Inflammatory macrophage (primary cell): ENCODE measurements at regions not wholly inside any gene's neighbourhood (a gene's known extent, or its start where the extent isn't known, plus 50 kb on each side); places are given as distances from the start of the nearest gene placed in this dataset.
A peak's percentile ranks its signal among the peaks of the same experiment; 100 is the strongest.
"Not testable (repeated sequence)": the region's sequence is repeated elsewhere in the genome, so short reads cannot be mapped to it uniquely, and the experiment has no call there.

Experiments used
- DNase-seq, 2 donors: peaks; one replicate each; pipeline ENCODE4 v3.0.0-alpha.2; 2020 to 2022

DNA sequence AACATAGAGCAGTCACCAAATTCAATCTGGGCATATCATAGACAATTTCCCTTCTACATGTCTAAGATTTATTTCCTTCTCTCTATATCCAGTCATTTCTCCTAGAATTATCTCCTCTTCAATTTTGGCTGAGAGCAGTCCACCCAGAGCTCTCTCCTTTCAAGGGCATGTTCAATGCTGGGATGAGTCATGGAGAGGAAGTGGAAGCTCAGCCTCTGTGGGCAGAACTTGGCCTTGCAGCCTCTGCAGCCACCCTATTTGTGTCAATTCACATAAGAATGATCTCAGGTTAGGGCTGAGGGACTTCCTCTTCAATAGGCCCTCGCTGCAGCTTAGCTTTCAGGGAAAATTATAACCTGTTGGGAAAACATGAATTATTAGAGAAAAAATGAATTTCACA lies 560.8 kb downstream of the POM121L12 start:
- peak in 1 of 2 donors; percentile 8 for DNase-seq

DNA sequence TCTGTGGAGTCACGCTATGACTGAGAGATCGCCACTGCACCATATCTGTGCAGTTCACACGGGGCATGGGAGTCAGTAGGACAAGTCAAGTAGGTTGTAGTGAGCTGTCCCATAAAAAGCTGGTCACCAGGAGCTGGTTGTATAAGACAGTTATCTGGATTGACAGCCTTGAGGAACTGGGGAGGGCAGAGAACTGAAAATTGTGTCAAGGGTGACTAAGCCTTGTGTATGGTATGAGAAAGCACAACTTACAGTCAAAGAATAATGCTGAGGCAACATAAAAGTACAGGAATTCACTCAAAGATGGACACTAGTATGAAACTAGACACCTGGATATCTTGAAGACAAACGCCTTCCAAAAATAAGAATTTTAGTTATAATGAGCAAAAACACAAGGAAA lies 564.9 kb downstream of the POM121L12 start:
- no peak for DNase-seq

DNA sequence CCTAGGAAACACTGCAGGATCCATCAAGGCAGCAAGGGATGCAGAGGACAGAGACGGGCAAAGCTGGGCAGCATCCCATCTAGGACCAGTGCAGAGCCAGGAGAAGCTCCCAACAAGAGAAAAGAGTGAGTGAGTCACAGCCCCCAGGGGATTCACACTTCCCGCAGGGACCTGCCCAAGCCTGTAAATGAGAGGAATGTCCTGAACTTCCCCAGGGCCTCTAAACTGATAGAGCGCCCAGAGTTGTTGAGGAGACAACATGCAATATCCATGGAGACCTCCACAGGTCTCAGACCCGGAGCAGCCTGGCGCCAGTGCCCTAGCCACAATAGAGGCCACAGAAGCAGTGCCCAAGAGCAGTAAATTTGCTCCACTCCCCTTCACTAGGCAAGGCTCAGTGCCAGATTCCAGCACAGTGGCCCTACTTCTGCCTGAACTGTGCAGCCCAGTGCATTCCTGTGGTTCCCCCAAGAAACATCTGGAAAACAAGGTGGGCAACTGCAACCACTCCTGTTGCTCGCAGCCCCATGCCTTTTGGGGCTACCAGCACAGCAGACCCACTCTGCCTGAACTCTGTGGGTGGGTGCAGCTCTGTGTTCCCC lies 567.5 kb downstream of the POM121L12 start:
- DNase-seq: no peak

DNA sequence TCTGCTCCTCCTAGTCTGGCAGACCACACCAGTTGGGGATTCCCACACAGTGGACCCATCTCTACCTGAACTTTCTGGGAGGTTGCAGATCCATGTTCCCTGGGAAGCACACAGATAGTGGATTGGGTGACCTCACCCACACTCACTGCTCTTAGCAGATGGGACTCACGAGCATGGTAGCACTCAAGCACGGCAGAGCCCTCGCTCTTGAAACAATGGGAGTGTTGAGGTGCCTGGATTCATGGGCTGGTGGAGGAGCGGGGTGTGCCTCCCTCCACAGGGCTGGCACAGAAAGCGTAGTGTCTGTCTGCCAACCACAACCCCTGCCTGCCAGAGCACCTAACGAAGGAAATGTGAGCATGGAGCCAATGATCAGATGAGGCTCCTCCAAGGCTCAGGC lies 568.0 kb downstream of the POM121L12 start:
- DNase-seq: no peak

DNA sequence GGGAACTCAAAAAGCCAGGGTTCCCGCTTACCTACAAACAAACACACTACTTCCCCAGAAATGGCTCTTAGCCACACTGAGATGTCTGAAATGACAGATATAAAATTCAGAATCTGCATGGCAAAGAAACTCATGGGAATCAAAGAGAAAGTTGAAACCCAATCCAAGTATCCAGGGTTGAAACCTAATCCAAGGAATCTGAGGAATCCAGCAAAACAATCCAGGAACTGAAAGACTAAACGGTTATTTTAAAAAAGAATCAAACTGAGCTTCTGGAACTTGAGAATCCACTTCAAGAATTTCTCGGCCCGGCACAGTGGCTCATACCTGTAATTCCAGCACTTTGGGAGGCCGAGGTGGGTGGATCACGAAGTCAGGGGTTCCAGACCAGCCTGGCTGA lies 568.8 kb downstream of the POM121L12 start:
- no peak for DNase-seq

DNA sequence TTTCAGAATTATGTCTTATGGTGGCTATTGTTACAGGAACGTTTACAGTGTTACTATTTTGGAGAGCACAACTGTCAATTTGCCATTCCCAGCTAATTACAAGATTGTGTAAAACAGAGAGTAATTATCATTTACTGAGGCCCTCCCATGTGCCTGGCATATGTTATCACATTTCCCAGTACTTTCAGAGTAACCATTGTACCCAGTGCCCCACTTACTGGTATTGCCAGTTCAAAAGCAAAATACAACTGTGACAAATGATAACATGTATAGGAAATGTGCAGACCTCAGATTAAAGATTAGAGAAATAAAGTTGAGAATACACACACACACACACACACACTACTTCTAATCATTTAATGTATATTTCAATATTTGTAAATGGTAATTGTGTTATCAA lies 572.5 kb downstream of the POM121L12 start:
- DNase-seq: no peak

DNA sequence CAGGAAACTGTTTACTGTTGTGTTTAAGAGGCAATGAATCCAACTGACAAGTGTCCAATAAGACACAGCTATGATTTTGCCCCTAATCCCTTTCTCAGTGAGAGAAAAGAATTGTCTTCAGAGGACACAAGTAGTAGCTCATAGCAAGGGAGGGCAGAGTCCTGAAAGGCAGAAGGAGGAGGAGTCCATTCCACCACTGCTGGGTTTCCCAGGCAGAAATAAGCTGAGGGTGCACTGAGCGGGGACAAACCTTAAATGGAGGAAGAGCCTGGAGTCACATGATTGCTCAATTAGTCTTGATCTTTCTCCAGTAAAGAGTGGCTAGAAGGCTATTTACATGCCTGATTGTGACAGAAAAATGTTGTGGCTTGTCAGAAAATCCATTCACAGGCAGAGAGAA lies 573.8 kb downstream of the POM121L12 start:
- DNase-seq: no peak

DNA sequence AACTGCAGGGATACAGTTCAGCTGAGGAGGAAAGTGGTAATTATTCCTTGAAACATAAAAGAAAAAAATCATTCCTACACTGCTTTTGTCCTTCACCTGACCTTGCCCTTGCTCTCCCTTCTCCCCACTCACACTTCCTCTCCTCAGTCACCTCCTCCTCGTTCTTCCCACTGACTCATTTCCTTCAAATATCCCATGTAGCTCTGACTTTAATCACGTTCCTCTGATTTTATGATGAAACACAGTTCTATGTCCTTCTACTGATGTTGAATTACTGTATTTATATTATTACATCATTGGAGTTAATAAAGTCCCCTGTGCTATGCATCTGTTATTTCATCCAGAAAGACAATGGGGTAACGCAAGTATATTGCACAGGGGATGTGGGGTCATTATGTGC lies 575.6 kb downstream of the POM121L12 start:
- no peak for DNase-seq

DNA sequence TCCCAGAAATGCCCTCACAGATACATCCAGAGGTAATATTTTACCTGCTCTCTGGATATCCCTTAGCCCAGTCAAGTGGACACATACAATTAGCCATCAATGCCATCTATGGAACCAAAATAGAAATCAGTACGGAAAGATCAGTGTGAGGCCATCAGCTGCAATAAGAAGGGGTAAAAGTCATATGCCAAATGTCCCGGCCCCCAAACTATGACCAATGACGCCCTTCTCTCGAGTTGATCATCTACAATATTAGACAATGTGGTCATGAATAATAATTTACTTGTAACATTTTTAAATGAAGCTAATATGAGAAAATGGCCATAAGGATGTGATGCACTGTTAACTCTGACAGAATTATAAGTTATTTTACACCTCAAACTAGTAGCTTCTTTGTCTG lies 588.9 kb downstream of the POM121L12 start:
- DNase-seq: no peak

DNA sequence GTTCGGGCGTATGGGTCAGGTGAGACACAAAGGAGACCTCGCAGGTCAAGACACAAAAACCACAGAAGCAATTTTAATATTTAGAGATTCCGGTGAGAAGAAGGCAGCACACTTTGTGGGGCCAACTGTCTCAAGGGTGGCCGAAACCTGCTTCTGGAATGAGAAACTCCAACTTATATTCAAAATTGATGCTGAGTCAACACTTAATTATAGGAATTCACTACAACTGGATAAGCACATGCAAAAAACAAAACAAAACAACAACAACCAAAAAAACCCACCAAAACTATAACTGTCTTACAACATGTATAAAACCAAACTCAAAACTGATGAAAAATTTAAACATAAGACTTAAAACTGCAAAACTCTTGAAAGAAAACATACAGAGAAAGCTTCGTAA lies 593.3 kb downstream of the POM121L12 start:
- DNase-seq: no peak

DNA sequence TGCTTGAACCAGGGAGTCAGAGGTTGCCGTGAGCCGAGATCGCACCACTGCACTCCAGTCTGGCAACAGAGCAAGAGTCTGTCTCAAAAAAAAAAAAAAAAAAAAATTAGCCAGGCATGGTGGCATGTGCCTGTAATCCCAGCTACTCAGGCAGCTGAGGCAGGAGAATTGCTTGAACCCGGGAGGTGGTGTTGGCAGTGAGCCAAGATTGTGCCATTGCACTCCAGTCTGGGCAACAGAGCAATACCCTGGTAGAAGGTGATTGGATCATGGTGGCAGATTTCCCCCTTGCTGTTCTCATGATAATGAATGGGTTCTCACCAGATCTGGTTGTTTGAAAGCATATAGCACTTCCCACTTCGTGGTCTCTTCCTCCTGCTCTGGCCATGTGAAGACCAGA lies 599.8 kb downstream of the POM121L12 start:
- DNase-seq: not testable (repeated sequence)

DNA sequence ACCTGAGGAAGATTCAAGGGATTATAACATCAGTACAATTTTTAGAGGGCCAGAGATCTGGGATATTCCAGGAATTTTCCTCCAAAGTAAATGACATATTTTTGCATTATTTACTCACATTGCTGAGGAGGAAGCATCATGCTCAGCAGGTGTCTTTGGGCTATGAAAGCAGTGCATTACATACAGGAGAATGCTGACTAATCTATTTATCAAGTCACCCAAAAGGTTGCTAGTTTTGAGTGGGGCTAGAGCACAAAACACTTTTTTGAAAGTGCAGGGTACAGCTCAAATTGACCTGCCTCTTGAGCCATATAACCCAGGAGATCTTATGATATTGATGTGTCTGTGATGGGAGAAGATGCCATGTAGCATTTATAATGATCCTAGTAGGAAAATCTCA lies 603.1 kb downstream of the POM121L12 start:
- DNase-seq: no peak

DNA sequence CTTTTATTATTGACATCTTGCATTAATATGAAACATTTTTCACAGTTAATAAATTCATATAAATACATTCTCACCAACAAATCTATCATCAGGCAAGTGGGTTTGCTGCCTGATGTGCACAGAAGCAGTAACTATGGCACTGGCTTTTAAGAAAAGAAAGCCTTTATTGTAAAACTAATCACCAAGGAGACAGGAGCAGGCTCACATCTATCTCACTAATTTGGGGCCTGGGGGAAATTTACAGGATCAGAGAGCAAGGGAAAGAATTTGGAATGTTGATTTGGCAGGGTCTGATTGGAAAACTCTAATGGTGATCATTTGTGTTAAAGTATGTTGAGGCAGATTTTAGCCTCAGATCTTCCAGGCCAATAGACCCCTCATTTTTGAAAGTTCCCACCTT lies 605.7 kb downstream of the POM121L12 start:
- DNase-seq: no peak

DNA sequence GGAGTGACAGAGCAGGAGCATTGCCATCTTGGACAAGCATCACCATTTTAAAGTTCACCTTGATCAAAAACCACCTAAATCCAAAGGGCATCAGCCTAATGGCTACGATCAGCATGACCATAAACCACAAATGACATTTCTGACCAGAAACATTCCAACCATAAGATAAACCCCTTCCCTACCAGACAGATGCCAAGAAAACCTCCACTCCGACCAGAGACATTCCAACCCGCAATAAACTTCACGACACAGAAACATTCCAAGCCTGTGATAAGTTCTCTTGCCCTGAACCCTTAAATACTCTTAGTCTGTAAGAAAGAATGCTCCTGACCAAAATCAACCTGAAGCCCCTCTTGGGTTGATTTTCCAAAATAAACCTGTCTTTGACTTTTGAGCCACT lies 606.9 kb downstream of the POM121L12 start:
- DNase-seq: no peak

DNA sequence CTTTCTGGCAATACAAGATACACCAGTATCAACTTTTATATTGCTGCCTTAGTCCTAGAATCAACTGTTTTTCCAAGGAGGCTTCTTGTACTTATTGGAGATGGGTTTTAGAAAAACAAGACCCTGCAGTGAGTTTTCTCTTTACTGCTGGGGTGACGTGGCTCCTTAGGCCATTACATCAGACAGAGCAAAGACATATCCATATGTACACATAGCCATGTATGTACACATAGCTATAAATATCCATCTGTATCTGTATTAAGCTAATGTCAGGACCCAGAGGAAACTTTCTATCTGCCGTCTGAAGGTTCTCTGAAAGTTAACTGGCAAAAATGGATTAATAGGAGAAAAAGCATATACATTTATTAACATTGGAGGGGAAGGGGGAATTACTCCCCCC lies 607.4 kb downstream of the POM121L12 start:
- no peak for DNase-seq

DNA sequence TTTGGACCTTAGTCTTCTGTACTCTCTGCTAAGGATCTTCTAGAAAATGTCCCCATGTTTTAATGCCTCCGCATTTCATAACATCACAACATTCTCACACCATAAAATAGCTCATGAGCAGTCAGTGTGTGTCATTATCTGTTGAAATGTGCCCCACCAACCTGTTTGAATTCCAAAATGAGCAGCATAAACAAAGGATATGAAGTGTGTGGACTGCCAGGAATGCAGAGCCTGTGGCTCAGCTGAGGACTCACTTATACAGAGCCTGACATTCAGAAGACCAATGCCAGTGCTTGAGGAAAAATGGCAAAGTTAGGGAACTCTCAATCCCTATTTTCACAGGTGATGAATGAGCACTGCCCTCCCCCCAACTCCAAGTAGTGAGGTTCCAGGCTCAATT lies 621.4 kb downstream of the POM121L12 start:
- DNase-seq: no peak

DNA sequence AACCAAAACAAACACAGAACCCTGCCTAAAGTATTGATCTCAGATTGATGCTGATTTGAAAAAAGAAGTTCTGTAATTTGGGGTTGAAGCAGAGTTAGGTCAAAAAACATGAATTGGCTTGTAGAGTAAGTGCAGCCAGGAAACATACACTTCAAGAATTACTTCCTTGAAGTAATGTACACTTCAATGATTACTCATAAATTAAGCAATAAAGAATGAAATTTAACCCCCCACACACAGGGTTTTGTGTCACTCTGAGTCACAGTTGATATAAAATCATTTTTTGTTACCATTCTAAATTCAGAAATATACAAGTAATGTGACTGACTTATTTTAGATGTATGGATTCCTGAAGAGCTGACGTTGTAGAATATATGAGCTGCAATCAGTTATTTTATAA lies 622.2 kb downstream of the POM121L12 start:
- DNase-seq: no peak

DNA sequence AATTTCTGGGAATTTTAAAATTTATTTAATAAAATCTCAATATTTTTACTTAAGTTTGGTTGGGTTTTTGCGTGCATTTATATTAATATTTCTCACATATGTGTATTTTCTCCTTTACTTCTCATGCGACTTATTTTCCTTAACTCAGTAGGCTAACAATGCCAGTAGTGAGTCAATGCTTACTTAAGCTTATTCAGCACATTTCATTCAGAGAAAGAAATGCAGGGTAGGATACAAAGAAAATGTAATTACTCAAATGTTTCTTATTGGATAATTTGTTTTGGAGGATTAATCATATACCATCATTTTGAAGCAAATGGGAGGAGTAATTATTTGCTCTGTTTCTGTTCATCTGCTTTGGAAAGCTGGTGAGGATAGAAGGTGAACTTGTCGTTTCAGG lies 623.5 kb downstream of the POM121L12 start:
- no peak for DNase-seq

DNA sequence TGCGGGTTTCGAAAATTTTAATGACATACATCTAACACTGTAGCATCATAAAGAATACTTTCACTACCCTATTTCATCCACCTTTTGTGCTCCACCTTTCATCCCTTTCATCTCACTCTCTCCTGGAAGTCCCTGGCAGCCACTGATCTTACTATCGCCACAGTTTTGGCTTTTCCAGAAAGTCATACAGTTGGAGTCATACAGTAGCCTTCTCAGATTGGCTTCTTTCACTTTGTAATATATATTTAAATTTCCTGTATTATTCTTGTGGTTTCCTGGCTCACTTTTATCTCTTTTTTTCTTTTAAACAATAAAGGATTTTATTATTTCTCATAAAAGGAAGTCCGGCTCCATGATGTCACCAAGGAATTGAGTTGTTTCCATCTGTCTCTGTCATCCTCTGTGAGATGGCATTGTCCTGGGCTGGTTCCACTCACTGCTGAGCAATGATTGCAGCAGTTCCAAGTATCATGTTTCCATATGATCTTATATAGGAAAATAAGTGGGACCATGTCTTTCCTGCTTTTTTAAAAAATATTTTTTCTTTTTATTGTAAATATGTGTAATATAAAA lies 626.3 kb downstream of the POM121L12 start:
- DNase-seq: no peak

DNA sequence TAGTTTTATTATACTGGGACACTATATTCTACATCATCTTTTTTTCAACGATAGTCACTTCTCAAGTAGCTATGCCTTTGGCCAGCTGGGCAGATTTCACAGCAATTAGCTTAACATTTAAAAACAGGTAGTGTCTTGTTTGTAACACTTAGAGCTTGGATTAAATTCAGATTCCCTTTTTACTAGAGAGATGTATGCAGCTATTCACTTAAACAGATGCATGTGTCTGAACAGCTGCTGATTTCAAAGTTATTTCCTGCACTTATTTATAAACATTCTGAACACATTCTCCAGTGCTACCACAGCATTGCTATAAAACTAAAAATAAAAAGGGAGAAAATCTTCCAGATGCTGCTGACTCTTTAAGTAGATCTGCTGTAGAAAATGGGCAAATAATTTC lies 637.2 kb downstream of the POM121L12 start:
- no peak for DNase-seq

DNA sequence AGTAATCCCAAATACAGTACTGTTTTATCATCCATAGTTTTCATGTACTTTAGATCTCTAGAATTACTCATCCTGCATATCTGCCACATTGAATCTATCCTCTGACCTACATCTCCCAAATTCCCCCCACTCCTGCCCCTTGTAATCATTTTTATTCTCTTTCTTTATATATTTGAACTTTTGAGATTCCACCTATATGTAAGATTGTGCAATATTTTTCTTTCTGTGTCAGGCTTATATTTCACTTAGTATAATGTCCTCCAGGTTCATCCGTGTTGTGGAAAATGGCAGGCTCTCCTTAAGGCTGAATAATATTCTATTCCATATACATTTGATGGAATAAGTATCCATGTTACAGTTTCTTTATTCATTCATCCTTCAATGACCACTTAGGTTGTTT lies 640.4 kb downstream of the POM121L12 start:
- DNase-seq: no peak

DNA sequence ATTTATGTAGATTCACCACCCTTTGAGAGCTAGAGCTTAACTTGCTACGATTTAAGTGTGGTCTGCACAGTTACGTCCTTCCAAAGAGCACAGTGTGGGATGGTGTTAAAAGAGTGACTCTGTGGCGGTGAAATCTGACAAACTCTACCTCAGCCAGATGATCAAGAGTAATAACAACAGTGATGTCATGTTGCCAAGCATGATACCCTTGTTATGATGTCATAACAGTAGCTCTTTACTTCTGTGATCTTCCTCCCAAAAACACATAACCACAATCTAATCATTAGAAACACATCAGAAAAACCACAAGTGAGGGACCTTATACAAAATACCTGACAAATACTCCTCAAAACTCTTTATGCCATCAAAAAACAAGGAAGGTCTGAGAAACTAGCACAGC lies 649.3 kb downstream of the POM121L12 start:
- DNase-seq: no peak

DNA sequence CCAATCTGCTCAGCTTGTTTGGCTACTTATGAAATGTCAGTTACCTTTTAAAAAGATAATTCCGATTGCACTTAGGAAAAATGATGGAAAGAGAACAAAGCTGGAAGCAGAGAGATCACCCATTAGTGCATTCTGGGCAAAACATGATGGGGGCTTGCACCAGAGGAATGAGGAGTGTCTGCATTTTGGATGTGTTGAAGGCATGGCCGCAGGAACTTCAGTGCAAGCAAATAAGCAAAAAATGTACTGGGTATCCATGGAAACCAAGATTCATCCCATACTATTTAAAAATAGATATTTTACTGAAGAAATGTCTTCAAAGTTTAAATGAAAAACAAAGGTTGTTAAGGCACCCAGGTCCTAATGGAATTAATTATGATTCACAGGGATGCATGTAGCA lies 655.0 kb downstream of the POM121L12 start:
- no peak for DNase-seq

DNA sequence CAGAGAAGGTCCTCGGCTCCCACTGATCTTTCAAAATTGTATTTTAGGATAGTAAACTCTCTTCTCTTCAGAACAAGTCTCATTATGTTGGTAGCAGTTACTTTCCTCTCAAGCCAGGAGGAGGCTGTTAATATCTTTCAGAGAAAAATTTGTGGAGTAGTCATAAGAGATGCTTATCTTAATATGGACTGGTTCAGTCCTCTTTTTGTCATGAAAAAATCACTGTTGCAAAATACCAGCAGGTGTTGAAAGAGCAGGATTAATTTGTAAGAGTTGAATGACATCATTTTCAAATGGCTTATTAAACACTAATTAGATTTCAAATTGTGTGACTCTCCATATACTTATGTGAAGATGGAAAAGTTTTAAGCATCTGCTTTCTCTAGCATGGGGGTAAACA lies 662.5 kb downstream of the POM121L12 start:
- DNase-seq: no peak

DNA sequence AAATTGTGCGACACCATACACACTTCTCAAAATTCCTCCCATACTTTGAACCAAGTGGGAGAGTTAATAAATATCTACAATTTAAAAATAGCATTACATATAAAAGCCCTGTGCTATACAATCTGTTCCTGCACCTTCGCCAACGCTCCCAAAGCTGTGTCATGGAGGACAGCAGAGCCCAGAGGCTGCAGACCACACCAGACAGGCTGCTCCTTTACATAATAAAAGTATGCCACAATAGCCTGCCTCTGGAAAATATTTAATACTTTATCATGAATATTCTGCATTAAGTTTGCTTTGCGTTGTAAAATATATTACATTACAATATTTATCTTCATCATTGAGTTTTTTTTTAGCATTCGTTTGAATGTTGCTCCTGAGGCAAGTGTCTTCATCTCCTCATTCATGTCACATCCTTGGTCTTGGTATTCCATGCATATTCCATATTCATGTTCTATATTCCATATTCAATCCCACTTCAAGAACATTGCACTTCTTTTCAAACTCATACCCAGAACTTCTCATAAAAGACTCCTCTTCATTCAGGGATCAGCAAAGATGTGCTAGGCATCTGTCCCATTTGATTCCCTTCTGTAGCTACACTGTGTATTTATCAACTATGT lies 663.9 kb downstream of the POM121L12 start:
- DNase-seq: no peak
